Esophagus squamous epithelium (tissue), 5 donors: ENCODE measurements at regions not wholly inside any gene's neighbourhood (a gene's known extent, or its start where the extent isn't known, plus 50 kb on each side); places are given as distances from the start of the nearest gene placed in this dataset.

Experiments
- DNase-seq: peaks from one replicate; lab custom pipeline; 2025; lab: John Stamatoyannopoulos, UW
- H3K27ac ChIP-seq, 4 donors: fragments of 200-600 bp; sonication (generic); one replicate each; pipeline ENCODE4 v1.5.1; 2016 to 2019; ENCODE audit warnings: mild to moderate bottlenecking in 1 of 4
- H3K27me3 ChIP-seq, 4 donors: fragments of 200-600 bp; sonication (generic); 1 replicate in 3 of 4; 2 replicates in 1 of 4; pipeline versions ENCODE4 v1.5.1 to v1.6.0; 2017 to 2021; ENCODE audit warnings: antibody characterized with exemption in 1 of 4
- H3K36me3 ChIP-seq, 3 donors: fragments of 200-600 bp; sonication (generic); one replicate each; pipeline ENCODE4 v1.5.1; 2016 to 2019
- H3K4me1 ChIP-seq, 3 donors: fragments of 200-600 bp; sonication (generic); one replicate each; pipeline ENCODE4 v1.5.1; 2017 to 2019
- H3K4me3 ChIP-seq, 4 donors: fragments of 200-600 bp; sonication (generic); 1 replicate in 3 of 4; 2 replicates in 1 of 4; pipeline ENCODE4 v1.5.1; 2016 to 2019; ENCODE audit warnings: mild to moderate bottlenecking in 2 of 4, moderate library complexity in 1 of 4
- H3K9me3 ChIP-seq, 3 donors: fragments of 200-600 bp; sonication (generic); one replicate each; pipeline ENCODE4 v1.5.1; 2016 to 2019
- CTCF ChIP-seq, 6 experiments: fragments of 450-650 bp in 4 of 6; fragments of 200-600 bp in 2 of 6; sonication (generic) in 2 of 6; IDR thresholded peaks; one replicate each; pipeline ENCODE4 v1.5.1; 2016 to 2019; ENCODE audit warnings: antibody characterized with exemption in 6 of 6, mild to moderate bottlenecking in 4 of 6, moderate library complexity in 4 of 6
- POLR2A ChIP-seq, 4 donors: fragments of 450-650 bp; IDR thresholded peaks; one replicate each; pipeline ENCODE4 v1.6.1; 2017; ENCODE audit warnings: antibody characterized with exemption in 4 of 4, mild to moderate bottlenecking in 4 of 4, moderate library complexity in 3 of 4
- WGBS, 2 donors: methylation state at CpG; one replicate each; pipeline ENCODE4 v1.1.5; 2018; 5-methylcytosine and 5-hydroxymethylcytosine counted together
- intact Hi-C: fragments of 100-400 bp; cut with DNase I; formaldehyde crosslinking; loops from one replicate; pipeline ENCODE4 v1.15.0; 2022
- donor health status: DM: yes; HTN: yes; CAD: no.

- H3K27ac ChIP-seq: no peak overlapping the region
- intact Hi-C loops: no loop called here
- H3K9me3 ChIP-seq: no peaks in the 10 kb centered on the region
- H3K36me3 ChIP-seq: no peaks in the 10 kb centered on the region
- 59 to 73% methylated on average over 6 to 7 of the region's 7 CpGs for WGBS, 2 donors
- DNase-seq: no peak
- no peaks in the 10 kb centered on the region for H3K4me1 ChIP-seq
- TF ChIP-seq CTCF (IDR thresholded peaks at IDR 0.05) (no peak), POLR2A (IDR thresholded peaks at IDR 0.05) (no peak)
- no peak overlapping the region for H3K4me3 ChIP-seq
- H3K27me3 ChIP-seq: peaks cover 0 to 5% (median 0%) of the 10 kb centered on the region in 4 donors
These were observed 182.4 kb downstream of the DIRAS2 start for GRCh38 chr9:90460220-90460619.

- no peak for DNase-seq
- 14 to 50% methylated on average over 2 of the region's 2 CpGs for WGBS, 2 donors
These were observed 177.6 kb downstream of the DIRAS2 start for GRCh38 chr9:90464978-90465377.

GRCh38 chr9:90466441-90466840 is 176.2 kb downstream of the DIRAS2 start:
- Histone ChIP-seq H3K4me3 (no peak overlapping the region), H3K27ac (no peak overlapping the region), H3K27me3 (no peaks in the 10 kb centered on the region), H3K36me3 (no peaks in the 10 kb centered on the region), H3K4me1 (no peaks in the 10 kb centered on the region), H3K9me3 (no peaks in the 10 kb centered on the region)
- TF ChIP-seq CTCF (IDR thresholded peaks at IDR 0.05) (no peak), POLR2A (IDR thresholded peaks at IDR 0.05) (no peak)
- 84% methylated on average over 3 of the region's 3 CpGs for WGBS, 2 donors
- intact Hi-C loops: no loop called here
- DNase-seq: no peak

More at GRCh38 chr9:90464978-90465377, 177.6 kb downstream of the DIRAS2 start:
- Histone ChIP-seq H3K36me3 (no peaks in the 10 kb centered on the region), H3K27me3 (peaks cover 0 to 4% (median 0%) of the 10 kb centered on the region in 4 donors), H3K4me3 (no peak overlapping the region), H3K27ac (no peak overlapping the region), H3K9me3 (no peaks in the 10 kb centered on the region), H3K4me1 (no peaks in the 10 kb centered on the region)
- intact Hi-C loops: no loop called here
- TF ChIP-seq POLR2A (IDR thresholded peaks at IDR 0.05) (no peak), CTCF (IDR thresholded peaks at IDR 0.05) (no peak)

- no peak for DNase-seq
- 68 to 87% methylated on average over 8 of the region's 8 CpGs for WGBS, 2 donors
- no peaks in the 10 kb centered on the region for H3K36me3 ChIP-seq
- no peak overlapping the region for H3K27ac ChIP-seq
- no peak overlapping the region for H3K4me3 ChIP-seq
- H3K9me3 ChIP-seq: no peaks in the 10 kb centered on the region
- no peaks in the 10 kb centered on the region for H3K27me3 ChIP-seq
- H3K4me1 ChIP-seq: no peaks in the 10 kb centered on the region
- intact Hi-C loops: no loop called here
- TF ChIP-seq POLR2A (IDR thresholded peaks at IDR 0.05) (no peak), CTCF (IDR thresholded peaks at IDR 0.05) (no peak)
These were observed 173.2 kb downstream of the DIRAS2 start for GRCh38 chr9:90469435-90469834.

- Histone ChIP-seq H3K27me3 (no peaks in the 10 kb centered on the region), H3K4me1 (no peaks in the 10 kb centered on the region), H3K9me3 (no peaks in the 10 kb centered on the region), H3K4me3 (no peak overlapping the region), H3K27ac (no peak overlapping the region), H3K36me3 (no peaks in the 10 kb centered on the region)
- WGBS, 2 donors: 79 to 81% methylated on average over 6 of the region's 6 CpGs
- intact Hi-C loops: no loop called here
- DNase-seq: no peak
- TF ChIP-seq CTCF (IDR thresholded peaks at IDR 0.05) (no peak), POLR2A (IDR thresholded peaks at IDR 0.05) (no peak)
These were observed 172.7 kb downstream of the DIRAS2 start for GRCh38 chr9:90469865-90470387.
